AG09309 (cell line): ENCODE measurements at regions not wholly inside any gene's neighbourhood (a gene's known extent, or its start where the extent isn't known, plus 50 kb on each side); places are given as distances from the start of the nearest gene placed in this dataset.

Experiments
- DNase-seq: peaks from one replicate; pipeline ENCODE4 v3.0.0-alpha.2; 2010; ENCODE audit warnings: low read depth
- H3K4me3 ChIP-seq: 2 replicates; pipeline ENCODE4 v1.5.1; 2011; ENCODE audit warnings: mild to moderate bottlenecking, low read depth, low read length, moderate library complexity; ENCODE audit not compliant: control insufficient read depth
- CTCF ChIP-seq: IDR thresholded peaks from 2 replicates; pipeline ENCODE4 v1.5.1; 2011; ENCODE audit warnings: mild to moderate bottlenecking, low read depth, low read length, inconsistent platforms; ENCODE audit not compliant: insufficient read depth, control insufficient read depth; ENCODE audit errors: missing control alignments

- TF ChIP-seq CTCF = no peak
- DNase-seq = no peak
- H3K4me3 ChIP-seq = no peak overlapping the region
These were observed 216.0 kb upstream of the MCTP2 start for GRCh38 chr15:94015324-94015723.

- no peak for DNase-seq
- no peak for TF ChIP-seq CTCF
- H3K4me3 ChIP-seq = no peak overlapping the region
These were observed 223.0 kb upstream of the MCTP2 start for GRCh38 chr15:94008104-94009074.

GRCh38 chr15:94004697-94005096 lies 226.7 kb upstream of the MCTP2 start:
- DNase-seq = no peak
- TF ChIP-seq CTCF = no peak
- no peak overlapping the region for H3K4me3 ChIP-seq

GRCh38 chr15:94002041-94002440 lies 229.3 kb upstream of the MCTP2 start:
- no peak overlapping the region for H3K4me3 ChIP-seq
- no peak for TF ChIP-seq CTCF
- no peak for DNase-seq

- no peak for TF ChIP-seq CTCF
- no peak for DNase-seq
These were observed 230.0 kb upstream of the MCTP2 start for GRCh38 chr15:94001255-94001801.

GRCh38 chr15:94000606-94001005 lies 230.8 kb upstream of the MCTP2 start:
- H3K4me3 ChIP-seq = no peak overlapping the region
- DNase-seq = no peak
- TF ChIP-seq CTCF = no peak

More at GRCh38 chr15:94001255-94001801, 230.0 kb upstream of the MCTP2 start:
- no peak overlapping the region for H3K4me3 ChIP-seq
